Islet precursor cell (in vitro differentiated cells): ENCODE measurements at regions not wholly inside any gene's neighbourhood (a gene's known extent, or its start where the extent isn't known, plus 50 kb on each side); places are given as distances from the start of the nearest gene placed in this dataset.
"Not testable (repeated sequence)": the region's sequence is repeated elsewhere in the genome, so short reads cannot be mapped to it uniquely, and the experiment has no call there.

Experiments
- DNase-seq: peaks from one replicate; pipeline ENCODE4 v3.0.0-alpha.2; 2018

DNA sequence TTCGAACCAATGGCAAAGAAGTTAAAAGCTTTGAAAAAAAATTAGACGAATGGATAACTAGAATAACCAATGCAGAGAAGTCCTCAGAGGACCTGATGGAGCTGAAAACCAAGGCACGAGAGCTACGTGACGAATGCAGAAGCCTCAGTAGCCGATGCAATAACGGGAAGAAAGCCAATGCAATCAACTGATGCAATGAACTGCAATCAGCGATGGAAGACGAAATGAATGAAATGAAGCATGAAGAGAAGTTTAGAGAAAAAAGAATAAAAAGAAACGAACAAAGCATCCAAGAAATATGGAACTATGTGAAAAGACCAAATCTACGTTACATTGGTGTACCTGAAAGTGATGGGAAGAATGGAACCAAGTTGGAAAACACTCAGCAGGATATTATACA lies 52.6 kb upstream of the MRPS30 start:
- DNase-seq: not testable (repeated sequence)

DNA sequence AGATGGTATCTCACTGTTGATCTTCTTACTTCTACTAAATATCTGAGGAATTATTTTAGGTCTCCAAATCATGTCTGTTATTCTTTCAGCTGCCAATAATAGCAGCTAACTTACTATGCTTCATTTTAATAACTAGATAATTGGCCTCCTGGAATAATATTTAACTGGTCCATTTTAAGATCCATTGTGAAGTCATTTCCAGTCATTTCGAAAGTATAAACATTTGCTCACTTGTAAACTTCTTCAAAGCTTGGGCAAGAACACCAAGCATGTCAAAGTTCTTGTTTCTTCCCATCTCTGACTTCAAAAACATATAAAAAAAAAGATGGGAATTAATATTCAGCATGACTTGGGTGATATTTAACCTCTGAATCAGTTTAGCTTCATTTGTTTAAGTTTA lies 61.4 kb upstream of the MRPS30 start:
- DNase-seq: no peak

DNA sequence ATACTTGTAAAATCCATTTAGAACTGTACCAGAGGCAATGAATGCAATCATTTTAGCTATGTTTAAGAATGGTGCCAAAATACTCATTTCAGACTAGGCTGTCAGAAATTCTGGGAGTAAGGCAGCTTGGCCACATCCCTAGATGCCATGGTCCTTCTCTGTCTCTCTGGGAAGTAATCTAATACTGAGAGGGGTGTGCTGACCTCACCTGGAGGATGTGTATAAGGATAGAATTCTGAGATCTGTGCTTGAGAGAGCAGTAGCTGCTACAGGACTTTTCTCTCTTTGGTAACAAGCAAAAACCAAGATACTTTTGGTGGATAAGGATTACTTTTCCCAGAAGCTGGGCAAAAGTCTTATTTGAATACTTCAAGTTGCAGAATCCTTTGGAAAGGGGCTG lies 68.1 kb upstream of the MRPS30 start:
- no peak for DNase-seq

DNA sequence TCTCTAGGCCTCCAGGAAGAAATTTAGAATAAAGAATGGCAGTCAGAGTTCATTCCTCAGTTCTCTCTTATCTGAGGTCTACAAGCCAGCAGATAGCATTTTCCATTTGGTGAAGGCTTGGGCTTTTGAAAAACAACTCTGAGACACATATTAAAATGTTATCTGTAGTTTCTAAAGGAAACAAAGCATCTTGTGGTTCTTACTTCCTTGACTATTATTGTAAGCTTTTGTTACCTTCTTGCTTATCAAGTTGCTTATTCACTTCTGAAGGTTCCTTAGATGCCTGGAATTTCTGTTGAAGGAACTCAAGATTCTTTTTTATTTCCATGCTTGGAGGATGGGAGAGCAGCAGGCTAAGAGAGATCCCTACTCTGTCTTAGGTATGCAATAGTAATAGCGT lies 79.2 kb upstream of the MRPS30 start:
- DNase-seq: no peak

DNA sequence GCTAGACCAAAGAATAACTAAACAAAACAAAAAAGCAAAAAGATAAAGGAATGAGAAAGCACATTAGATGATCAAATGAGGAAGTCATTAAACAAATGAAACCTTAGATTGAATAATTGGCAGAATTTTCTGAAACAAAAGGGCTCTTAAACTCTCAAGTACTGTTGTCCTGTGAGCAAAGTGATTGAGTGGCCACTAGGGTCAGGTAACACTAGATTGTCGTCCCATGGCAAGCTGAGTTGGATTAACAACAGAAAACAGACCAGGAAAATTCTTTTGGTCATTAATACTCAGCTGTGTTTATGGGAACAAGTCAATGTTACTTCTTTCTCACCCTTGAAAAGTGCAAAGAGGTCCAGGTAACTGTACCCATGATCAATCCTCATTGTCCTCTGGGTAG lies 81.6 kb upstream of the MRPS30 start:
- DNase-seq: no peak

DNA sequence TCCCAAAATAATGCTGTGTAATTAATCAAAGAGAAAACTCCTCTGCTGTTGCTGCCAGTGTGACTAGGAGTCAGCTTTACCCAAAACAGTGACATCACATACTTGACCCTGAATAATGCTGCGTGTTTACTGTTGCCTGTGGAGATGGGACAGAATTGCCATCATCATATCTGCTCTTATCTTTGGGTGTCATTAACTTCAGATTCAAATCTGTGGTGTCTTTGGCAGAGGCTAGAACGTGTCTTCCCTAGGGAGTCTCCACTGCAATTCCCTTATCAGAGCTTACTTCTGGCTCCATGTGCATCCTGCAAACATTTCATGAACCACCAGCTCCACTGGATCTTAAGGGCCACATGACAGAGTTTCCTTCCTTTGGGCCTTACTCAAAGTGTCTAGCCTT lies 88.9 kb upstream of the MRPS30 start:
- no peak for DNase-seq

DNA sequence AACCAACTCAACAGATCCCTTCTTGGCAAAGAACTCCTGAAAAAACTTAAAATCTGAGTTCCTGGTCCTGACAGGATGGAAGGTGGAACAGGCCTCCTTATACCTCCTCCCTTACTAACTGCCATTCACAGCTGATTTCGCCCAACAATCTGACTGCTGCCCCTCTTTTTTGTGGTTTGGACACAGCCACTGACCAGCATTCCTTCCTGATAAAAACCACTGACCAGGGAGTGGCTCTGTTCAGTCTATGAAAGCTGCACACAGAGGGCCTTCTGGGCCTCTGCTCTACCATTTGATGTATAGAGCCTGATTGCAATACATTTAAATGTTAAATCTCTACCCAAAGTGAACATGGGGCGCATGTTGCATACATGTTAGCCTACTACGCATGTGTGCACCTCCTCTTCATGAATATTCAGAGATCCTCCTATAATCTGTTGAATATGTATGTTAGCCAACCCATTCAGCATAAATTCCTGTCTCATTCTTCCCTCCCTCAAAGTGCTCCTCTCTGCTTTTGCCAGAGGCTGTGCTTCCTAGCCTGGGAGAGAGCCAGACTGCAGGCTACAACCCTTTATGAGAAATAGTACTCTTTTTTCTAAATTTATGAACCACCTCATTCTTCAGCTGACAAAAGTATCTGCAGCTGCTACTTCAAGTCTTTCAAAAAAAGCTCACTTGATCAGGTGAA lies 93.7 kb upstream of the MRPS30 start:
- DNase-seq: peak; percentile 62

DNA sequence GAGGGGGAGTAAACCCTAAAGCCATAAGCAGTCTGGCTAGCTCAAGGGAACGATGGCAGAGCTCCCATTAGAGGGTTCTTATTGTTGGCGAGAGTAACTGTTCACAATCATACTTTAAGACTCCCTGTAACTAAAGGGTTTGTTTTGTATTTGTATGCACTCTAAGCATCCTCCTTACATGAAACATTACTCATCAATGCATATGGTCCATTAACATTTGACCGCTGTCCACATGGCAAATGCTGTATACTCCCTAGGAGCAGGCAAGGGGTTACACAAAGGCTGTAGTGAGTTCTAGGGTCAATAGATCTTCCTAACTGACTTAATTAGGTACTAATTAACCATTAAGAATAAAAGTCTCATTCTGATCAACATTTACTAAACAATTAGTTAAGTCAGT lies 95.3 kb upstream of the MRPS30 start:
- no peak for DNase-seq

DNA sequence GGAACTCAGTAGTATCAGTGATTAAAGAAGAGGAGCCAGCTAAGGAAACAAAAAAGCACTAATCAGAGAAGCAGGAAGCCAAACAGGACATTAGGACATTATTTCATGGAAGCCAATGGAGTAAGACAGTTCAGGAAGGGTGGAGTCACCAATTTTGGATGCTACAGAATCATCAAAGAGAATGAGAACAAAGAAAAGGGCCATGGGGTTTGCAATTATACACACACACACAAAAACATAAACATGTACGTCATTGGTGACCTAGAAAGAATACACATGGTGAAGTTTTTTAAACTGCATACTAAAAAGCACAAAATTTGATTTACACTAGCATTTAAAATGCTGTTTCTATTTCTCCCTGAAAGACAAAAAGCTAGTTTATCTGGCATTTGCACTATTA lies 96.8 kb upstream of the MRPS30 start:
- no peak for DNase-seq

DNA sequence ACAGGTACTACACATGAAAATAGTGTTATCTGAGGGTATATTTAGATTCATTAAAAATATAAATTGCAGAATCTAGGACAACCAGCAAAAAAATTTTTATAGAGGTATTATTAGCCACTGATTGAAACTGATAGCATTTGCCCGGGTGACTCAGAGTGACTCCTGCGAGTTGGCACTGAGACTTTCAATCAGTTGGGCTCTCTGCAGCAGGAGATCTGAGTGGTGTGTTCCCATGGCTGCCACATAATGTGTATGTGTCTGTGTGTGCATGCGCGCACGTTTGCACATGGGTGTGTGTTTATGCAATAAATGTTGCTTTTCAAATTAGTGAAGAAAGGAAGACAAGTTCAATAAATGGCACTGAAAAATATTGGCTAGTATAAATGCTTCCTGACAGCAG lies 100.1 kb upstream of the MRPS30 start:
- no peak for DNase-seq

DNA sequence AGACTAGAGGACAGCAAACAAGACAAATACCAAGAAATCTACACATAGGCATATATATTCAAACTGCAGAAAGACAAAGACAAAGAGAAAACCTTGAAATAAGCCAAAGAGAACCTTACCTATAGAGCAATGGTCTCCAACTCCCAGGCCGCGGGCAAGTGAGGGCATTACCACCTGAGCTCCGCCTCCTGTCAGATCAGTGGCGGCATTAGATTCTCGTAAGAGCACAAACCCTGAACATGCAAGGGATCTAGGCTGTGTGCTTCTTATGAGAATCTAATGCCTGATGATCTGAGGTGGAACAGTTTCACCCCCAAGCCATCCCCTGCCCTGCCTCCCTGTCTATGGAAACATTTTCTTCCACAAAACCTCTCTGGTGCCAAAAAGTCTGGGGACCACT lies 101.0 kb upstream of the MRPS30 start:
- no peak for DNase-seq

DNA sequence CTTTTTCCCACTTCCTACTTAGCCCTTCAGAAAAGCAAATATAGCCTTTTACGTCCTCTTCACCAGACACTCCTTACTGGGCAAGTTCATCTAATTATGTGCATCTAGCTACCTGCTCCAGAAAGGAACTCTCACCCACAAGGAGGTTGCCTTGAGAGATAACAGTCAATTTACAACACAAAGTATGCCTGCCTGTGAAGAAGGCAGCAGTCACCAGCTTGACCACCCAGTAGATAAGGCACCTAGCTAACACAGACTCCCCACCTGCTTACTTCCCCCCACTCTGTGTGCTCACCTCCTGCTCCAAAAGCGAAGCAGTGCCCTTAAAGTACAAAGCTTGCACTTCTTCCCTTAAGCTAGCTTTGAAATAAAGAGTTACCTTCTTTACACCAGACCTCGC lies 111.7 kb upstream of the MRPS30 start:
- DNase-seq: peak; percentile 38

DNA sequence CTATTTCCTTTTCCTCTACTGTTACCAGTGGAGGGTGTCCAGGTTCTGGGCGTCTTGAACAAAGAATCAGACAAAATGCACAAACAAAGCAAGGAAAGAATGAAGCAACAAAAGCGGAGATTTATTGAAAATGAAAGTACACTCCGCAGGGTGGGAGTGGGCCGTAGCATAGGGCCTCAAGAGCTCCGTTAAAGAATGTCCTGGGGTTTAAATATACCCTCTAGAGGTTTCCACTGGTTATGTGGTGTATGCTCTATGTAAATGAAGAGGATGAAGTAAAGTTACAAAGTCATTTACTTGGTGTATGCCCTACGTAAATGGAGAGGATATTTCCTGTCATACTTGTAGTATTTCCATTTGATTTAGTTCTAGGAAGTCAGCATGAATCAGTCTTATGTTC lies 113.5 kb upstream of the MRPS30 start:
- DNase-seq: no peak

DNA sequence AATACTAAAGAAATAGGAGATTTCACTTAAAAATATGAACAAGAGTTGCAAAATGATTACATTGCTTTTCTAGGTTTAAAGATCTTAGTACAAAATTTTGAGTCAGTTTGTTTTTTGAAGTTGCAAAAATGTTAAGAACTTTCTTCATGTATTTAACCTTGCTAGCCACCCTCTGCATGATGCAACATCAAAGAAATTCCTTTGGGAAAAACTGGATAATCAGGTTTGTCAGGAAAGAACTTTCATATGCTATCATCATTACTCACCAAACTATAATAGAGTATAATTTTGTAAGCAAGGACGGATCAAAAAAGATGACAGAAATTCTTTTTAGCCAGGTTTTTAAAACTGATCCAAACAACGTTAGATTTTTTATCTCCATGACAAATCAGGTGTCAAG lies 116.9 kb upstream of the MRPS30 start:
- no peak for DNase-seq

DNA sequence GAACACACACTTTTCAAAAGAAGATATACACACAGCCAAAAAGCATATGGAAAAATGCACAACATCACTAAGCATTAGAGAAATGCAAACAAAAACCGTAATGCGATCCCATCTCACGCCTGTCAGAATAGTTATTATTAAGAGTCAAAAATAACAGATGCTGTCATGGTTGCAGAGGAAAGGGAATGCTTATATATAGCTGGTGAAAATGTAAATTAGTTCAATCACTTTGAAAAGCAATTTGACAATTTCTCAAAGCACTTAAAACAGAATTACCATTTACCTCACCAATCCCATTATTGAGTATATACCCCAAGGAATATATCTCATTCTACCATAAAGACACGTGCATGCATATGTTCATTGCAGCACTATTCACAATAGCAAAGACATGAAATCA lies 126.8 kb upstream of the MRPS30 start:
- no peak for DNase-seq

DNA sequence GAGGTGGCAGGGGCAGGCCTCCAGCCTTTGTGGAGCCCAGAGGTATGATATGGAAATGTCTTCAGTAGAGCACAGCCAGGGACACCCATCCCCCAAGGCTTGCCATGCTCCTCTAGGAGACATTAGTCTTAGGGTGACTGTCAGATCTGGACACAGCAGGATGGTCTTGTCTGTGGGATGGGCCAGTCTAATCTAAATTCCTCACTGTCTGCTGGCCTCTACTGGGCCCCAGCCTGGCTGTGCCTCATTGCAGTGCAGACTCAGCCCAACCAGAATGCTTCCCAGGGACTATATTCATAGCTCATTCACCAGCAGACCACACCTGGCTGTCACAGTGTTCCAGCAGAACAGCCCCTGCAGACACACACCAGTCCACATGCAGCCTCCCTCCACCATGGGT lies 129.5 kb upstream of the MRPS30 start:
- peak; percentile 64 for DNase-seq

DNA sequence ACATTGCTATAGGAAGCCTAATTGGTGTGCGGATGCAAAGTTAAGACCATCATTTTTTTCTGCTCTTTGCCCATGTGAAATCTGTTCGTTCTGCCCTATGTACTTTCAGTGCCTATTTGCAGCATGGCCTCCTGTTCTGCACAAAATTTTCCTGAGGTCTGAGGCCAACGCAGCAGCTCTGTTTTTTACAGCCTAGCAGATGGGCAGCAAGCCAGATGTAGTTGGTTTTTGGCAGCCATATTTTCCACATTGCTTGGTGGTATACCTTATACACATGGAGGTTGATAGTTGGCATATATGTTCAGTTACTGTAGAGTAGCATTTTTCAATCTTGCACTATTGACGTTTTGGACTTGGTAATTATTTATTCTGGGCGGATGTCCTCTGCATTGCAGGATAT lies 133.5 kb upstream of the MRPS30 start:
- DNase-seq: no peak

DNA sequence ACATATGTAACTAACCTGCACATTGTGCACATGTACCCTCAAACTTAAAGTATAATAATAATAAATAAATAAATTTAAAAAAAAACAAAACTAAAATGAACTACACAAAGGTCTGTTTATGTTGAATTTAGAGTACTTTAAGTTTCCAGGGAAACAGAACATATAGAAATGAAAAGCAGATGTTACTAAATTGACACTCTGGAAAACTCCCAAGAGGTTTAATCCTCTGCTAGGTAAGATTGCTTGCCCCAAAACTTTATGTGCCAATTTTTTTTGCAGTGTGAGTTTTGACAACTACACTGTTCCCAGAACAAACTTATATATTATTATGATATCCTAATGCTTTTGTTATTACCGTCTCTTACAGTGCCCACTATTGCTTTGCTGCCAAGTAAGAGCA lies 134.3 kb upstream of the MRPS30 start:
- no peak for DNase-seq

DNA sequence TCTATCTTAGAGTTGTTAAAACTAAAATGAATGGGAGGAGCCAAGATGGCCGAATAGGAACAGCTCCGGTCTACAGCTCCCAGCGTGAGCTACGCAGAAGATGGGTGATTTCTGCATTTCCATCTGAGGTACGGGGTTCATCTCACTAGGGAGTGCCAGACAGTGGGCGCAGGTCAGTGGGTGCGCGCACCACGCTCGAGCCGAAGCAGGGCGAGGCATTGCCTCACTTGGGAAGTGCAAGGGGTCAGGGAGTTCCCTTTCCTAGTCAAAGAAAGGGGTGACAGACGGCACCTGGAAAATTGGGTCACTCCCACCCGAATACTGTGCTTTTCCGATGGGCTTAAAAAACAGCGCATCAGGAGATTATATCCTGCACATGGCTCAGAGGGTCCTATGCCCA lies 140.3 kb upstream of the MRPS30 start:
- not testable (repeated sequence) for DNase-seq

DNA sequence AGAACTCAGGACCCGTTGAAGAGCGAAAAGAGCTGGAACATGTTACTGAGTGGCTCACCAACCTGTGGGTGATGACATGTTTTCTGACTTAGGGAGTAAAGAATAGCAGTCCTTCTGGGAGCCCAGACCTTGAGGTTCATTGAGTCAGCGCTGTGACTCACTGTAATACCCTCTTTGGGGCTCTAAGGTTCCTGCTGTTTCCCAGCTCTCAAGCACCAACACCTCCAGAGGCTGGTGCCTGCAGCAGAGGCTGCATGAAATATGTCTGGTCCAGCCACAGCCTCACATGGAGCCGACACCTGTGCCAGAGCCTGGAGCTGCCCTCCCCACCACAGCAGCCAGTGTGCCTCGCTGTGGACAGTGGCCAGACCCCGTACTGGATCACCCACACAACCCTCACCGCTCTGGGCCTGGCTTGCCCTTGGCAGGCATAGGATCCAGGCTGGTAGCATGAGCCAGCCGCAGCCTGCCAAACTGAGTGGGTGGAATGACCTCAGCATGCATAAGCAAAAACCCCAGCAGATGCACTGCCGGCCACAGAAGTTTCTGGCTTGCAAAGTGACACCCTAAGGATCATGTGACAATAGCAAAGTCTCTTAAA lies 143.5 kb upstream of the MRPS30 start:
- DNase-seq: no peak

DNA sequence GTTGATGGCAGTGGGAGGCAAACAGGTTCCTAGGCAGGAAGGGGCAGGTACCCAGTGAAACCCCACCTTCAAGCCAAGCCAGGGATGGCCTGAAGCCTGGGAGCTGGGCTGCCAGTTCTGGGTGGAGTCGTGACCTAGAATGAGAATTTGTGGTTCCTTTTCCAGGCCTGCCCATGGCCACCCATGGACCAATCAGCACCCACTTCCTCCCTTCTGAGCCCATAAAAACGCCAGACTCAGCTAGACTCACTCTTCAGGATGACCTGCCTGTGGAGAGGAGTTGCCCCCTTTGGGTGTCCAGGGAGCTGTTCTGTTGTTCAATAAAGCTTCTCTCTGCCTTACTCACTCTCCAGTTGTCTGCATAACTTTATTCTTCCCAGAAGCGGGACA lies 144.0 kb upstream of the MRPS30 start:
- no peak for DNase-seq

DNA sequence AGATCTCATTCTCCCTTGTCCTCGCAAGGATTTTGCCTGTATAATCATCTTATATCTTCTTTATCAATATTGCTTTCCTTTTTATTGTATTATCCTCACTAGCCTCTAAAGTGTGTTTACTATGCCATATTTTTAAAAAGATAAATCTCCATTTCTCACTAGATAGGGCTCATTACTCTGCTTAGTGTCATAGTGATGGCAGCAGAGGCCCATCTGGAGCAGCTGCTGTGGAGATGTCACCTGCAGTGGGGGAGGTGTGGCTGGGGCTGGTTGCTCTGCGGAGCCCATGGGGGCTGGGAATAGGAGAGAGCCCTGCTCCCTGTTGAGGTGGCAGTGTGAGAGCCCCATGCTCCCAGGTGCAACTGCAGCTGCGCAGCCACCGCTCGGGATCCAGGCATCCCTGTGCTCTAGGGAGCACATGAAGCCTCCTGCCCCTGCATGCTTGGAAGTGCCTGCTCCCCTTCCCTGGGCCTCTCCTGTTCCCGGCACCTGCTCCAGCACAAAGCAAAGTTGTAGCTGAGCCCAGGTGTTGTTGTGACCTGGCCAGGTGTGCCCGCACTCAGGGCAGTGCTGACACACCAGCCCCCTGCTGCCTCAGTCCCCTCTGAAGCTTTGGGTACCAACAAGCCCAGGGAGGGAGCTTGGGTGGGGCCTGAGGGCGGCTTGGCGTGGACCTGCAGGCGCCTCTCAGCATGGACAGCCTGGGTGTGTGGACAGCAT lies 144.6 kb upstream of the MRPS30 start:
- DNase-seq: no peak

DNA sequence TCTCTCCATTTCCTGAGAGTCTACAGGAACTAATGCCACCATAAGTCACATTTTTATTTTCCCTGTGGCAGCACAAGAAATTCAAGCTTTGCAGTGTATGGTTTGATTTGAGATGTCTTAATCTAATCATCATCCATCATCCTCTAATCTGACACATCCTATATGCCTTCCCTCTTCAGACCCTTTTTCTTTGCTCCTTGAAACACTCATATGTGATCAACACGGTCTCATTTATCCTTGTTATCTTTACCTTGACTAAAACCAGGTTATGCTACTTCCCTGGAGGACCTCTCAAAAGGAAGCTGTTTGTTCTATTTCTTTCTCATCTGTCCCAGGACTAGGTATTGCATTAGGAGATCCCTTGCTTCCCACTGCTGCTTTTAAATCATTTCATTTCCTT lies 146.9 kb upstream of the MRPS30 start:
- DNase-seq: no peak

DNA sequence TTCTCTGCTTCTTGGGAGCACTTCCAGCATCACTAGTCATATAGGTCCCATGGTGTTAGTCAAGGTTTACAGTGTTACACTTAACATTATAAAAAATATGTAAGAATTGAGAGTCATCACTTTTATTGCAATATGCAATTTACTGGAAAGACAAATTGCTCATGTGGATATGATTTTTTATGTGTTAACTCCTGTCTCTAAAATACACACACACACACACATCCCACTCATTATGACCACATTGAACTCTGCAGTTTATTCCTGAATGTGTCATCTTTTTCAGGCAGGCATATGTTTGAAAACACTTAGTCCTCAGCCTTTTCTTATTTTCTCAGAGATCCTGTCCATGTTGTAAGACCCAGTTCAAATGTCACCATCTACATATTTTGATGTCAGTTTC lies 148.5 kb upstream of the MRPS30 start:
- DNase-seq: no peak

DNA sequence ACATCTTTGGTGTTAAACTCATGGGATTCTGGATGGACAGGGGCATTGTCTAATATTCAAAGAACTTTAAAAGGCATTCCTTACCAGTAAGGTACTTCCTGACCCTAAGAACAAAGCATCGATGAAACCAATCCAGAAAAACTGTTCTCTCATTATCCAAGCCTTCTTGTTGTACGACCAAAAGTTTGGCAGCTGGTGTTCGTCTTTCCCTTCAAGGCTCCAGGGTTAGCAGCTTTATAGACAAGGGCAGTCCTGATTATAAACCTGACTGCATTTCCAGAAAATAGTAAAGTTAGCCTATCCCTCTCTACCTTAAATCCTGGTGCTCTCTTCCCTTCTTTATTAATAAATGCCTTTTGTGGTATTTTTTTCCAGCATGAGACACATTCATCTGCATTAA lies 149.4 kb upstream of the MRPS30 start:
- no peak for DNase-seq
